GM12873 (cell line): ENCODE measurements at regions not wholly inside any gene's neighbourhood (a gene's known extent, or its start where the extent isn't known, plus 50 kb on each side); places are given as distances from the start of the nearest gene placed in this dataset.

Source experiments
- TF ChIP-seq, protein P1 (sequence below): IDR thresholded peaks from 2 replicates; pipeline ENCODE4 v1.5.1; 2012; ENCODE audit warnings: low read depth, mild to moderate bottlenecking, moderate library complexity, low read length, control low read depth; ENCODE audit not compliant: insufficient read depth; ENCODE audit errors: missing control alignments

DNA sequence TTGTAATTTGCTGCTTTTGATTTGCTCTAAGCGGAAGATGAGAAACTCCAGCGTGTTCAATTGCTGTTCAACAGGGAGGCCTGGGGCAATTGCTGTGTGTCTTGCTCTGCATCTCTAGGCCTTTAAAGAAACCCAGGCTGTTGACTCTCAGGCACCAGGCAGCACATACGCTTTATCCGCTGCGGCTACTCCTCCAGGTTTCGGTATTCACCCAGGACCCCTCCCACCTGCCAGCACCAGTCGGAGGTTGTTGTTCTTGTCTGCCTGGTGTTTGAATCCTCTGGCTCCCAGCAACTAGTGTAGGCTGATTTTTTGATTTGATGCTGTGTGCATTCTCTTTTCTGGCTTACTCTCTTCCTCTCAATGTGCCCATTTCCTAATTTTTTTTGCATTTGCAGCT is 383.1 kb downstream of the TSN start:
- TF ChIP-seq, protein P1, sequence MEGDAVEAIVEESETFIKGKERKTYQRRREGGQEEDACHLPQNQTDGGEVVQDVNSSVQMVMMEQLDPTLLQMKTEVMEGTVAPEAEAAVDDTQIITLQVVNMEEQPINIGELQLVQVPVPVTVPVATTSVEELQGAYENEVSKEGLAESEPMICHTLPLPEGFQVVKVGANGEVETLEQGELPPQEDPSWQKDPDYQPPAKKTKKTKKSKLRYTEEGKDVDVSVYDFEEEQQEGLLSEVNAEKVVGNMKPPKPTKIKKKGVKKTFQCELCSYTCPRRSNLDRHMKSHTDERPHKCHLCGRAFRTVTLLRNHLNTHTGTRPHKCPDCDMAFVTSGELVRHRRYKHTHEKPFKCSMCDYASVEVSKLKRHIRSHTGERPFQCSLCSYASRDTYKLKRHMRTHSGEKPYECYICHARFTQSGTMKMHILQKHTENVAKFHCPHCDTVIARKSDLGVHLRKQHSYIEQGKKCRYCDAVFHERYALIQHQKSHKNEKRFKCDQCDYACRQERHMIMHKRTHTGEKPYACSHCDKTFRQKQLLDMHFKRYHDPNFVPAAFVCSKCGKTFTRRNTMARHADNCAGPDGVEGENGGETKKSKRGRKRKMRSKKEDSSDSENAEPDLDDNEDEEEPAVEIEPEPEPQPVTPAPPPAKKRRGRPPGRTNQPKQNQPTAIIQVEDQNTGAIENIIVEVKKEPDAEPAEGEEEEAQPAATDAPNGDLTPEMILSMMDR = no peak

DNA sequence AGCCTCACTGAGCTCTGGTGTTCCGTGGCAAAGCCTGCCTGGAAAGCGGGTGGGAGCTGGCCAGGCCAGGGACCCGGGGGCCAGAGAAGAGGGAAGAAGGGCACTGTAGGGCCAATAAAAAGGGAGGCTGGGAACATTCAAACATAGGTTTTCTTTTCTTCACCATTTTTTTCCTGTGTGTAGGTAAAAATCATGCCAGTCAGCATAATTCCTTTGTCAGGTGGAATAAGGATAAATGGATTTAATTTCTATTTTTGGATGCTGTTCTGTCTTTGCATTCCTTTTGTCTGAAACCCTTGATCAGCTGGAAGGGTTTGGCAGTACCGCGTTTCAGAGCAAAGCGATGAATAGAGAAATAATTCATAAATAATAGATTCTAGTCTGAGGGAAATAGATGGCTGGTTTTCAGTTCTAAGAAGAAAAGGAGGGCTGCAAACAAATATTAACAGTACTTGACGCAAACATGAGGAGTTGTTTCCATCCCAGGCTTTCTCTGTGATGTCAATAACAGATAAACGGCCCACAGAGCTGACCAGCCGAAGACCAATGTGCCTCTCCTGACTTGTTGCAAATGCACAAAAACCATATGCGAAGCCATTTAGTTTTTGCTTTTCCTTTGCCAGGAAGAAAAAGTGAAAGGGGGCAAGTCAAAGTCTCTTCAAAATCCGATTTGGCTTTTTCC is 384.4 kb downstream of the TSN start:
- TF ChIP-seq, protein P1 = no peak

DNA sequence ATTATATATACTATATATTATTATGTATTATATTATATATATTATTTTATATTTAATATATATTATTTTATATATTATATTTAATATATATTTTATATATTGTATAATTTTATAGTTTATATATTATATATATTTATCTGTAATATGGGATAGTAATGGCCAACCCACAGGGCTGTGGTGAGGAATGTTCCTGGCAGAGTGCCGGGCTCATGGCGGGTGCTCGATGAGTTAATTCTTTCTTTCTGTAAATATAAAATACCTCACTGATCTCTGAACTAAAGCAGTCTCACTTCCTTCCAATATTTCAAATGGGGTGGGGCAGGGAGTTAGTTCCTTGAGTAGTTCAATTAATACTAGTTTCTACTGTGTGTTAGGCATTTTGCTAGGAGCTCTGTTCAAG is 389.4 kb downstream of the TSN start:
- TF ChIP-seq, protein P1 = no peak

DNA sequence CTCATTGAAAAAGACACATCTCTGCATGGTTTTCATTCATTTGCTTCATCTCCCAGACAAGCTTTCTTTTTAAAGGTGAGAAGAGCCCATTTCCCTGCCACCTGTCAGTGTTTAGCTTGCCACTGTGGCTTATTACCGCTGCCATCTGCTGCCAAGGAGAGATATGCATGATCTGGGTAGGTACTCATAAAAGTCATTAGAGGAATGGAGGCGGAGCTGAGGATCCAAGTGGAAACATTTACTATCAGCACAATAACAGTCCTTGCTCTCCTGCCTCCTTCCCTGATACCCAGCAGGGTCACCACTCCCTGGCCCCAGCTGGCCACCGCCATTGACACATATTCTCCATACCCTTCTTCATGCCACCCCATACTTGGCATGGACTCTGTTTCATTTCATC is 390.4 kb downstream of the TSN start:
- TF ChIP-seq, protein P1 = no peak

DNA sequence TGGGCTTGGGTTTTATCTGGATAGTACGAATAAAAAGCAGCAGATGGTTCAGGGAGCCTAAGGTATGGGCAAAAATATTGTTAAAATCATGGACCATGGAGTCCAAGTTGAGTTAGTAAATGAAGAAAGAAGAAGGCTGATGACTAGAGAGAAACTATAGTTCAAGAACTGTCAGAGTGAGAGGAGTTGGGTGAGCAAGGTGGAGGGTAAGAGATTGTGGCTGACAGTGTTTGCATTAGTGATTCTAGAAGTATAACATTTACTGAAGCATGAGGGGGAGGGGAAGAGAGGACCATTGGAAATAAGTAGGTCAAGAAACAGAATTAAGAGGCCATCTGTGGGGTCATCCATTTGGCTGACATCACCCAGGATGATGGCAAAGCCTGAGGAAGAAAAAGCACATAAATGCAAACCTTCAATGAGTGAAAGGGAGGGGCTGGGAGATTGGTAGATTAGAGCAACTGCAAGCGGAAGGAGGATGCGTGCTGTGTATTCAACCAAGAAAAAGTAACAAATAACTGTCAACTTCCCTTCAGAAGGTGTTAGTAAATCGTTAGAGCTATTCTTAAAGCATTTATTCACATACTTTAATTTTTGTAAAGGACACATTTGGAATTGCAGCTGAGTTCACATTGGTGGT is 392.8 kb downstream of the TSN start:
- TF ChIP-seq, protein P1 = no peak

DNA sequence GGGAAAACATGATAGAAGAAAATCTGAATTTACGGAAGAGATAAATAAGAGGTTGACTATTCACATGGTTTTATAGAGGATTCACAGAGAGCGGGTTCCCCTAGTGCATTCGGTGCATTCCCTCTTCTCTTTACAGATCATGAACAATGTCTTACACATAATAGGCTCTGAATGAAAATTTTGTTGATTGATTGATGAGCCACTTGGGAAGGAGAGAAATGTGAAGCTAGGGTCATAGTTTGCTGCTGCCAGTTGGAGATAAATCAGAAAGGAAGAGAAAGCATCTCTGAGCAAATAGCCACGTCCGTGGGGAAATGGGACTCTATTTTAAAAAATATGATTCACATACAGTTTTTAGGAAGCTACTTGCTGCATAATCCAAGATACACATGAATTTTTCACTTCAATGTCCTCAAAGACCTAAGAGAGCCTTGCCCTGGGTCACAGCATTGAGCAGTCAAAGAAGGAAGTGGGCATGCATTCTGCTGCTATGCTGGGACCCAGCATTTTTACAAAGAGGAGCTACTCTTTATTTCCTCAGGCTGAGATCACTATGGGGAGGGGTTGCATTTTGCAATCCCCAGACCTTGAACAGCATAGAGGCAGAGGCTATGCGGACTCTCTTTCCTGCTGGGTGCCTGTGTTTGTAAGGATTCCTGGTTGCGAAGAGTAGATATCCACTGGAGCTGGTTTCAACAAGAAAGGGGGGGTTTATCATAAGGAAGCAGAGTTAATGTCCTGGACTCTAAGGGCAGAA is 395.3 kb downstream of the TSN start:
- TF ChIP-seq, protein P1 = no peak

DNA sequence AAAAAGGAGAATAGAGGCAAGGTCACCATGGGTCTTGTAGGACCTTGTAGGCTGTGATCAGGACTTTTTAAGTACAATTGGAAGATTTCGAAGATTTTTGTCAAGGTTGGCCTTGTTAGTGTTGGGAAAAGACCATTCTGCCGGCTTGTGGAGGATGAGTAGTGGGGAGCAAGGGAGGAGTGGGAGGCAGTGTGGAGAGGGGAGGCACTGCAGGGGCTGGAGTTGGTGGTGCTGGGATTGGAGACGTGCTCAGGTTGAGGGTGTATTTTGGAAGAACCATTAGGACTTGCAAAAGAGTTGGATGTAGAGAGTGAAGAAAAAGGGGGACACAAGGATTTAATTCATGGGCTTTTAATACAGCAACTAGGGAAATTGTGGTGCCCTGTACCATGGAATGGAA is 397.1 kb downstream of the TSN start:
- TF ChIP-seq, protein P1 = no peak
